Mesothelial cell of epicardium (in vitro differentiated cells): ENCODE measurements at regions not wholly inside any gene's neighbourhood (a gene's known extent, or its start where the extent isn't known, plus 50 kb on each side); places are given as distances from the start of the nearest gene placed in this dataset.

ENCODE experiments used
- DNase-seq, 2 experiments: peaks; one replicate each; pipeline ENCODE4 v3.0.0; 2021; ENCODE audit warnings: low spot score in 2 of 2; ENCODE audit not compliant: unreplicated experiment in 2 of 2
- H3K27ac Mint-ChIP-seq: 2 replicates; pipeline ENCODE4 v1.8.0; 2021; ENCODE audit warnings: mixed read lengths
- H3K27me3 Mint-ChIP-seq: 2 replicates; pipeline ENCODE4 v1.8.0; 2021; ENCODE audit warnings: low read depth, mixed read lengths
- H3K36me3 Mint-ChIP-seq: 2 replicates; pipeline ENCODE4 v1.8.0; 2021; ENCODE audit warnings: mixed read lengths
- H3K4me1 Mint-ChIP-seq: 2 replicates; pipeline ENCODE4 v1.8.0; 2021; ENCODE audit warnings: mixed read lengths
- H3K4me3 Mint-ChIP-seq: 2 replicates; pipeline ENCODE4 v1.8.0; 2021; ENCODE audit warnings: mild to moderate bottlenecking, moderate library complexity, mixed read lengths
- H3K9me3 Mint-ChIP-seq: 2 replicates; pipeline ENCODE4 v1.8.0; 2021; ENCODE audit warnings: mixed read lengths
- TF ChIP-seq, protein P1 (sequence below): fragments of 200-600 bp; sonication (generic); IDR thresholded peaks from one replicate; pipeline ENCODE4 v1.5.0; 2021; ENCODE audit warnings: antibody characterized with exemption; ENCODE audit not compliant: unreplicated experiment

DNA sequence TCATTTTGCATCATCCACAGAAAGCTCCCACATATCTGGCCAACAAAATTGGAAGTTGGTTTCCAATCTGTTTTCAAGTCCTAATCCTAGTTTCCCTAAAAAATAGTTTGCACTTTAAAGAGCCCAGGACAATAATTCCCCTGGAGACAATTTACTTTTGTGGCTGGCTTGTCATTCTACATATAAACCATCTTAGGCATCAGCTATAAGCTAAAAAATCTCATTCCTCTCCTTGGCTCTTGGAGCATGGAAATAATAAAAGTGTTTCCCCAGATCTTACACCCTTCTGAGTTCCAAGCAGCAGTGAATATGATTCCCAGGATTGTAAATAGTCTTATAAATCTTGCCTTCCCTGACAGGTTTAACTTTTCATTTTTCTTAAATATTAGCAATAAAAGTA lies 89.1 kb upstream of the NUDT4 start:
- TF ChIP-seq, protein P1, sequence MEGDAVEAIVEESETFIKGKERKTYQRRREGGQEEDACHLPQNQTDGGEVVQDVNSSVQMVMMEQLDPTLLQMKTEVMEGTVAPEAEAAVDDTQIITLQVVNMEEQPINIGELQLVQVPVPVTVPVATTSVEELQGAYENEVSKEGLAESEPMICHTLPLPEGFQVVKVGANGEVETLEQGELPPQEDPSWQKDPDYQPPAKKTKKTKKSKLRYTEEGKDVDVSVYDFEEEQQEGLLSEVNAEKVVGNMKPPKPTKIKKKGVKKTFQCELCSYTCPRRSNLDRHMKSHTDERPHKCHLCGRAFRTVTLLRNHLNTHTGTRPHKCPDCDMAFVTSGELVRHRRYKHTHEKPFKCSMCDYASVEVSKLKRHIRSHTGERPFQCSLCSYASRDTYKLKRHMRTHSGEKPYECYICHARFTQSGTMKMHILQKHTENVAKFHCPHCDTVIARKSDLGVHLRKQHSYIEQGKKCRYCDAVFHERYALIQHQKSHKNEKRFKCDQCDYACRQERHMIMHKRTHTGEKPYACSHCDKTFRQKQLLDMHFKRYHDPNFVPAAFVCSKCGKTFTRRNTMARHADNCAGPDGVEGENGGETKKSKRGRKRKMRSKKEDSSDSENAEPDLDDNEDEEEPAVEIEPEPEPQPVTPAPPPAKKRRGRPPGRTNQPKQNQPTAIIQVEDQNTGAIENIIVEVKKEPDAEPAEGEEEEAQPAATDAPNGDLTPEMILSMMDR = no peak
- H3K4me1 Mint-ChIP-seq = peaks cover 16% of the 10 kb centered on the region
- H3K27ac Mint-ChIP-seq = no peak overlapping the region
- DNase-seq = no peak
- H3K9me3 Mint-ChIP-seq = peaks cover 13% of the 10 kb centered on the region
- no peaks in the 10 kb centered on the region for H3K27me3 Mint-ChIP-seq
- H3K36me3 Mint-ChIP-seq = no peaks in the 10 kb centered on the region
- H3K4me3 Mint-ChIP-seq = no peak overlapping the region

DNA sequence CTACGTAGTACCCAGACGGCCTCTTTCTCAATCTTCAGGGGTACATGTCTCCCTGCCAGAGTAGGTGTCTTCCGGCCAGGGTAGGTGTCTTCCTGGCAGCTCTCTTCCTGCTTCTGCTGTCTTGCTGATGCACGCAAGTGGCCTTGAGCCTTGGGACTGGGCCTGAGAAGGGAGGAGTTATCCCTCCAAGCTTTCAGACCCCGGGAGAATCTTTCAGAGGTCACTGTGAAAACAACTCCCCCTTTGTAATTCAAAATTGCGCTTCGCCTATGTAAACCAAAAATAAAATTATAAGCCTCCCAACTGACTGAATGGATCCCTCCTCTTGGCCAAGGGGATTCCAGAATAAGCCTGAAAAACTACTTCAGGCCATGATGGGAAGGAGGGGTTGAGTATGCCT lies 87.3 kb upstream of the NUDT4 start:
- H3K4me3 Mint-ChIP-seq = no peak overlapping the region
- H3K4me1 Mint-ChIP-seq = peaks cover 16% of the 10 kb centered on the region
- H3K27me3 Mint-ChIP-seq = no peaks in the 10 kb centered on the region
- peak overlapping the region; percentile 48 for H3K27ac Mint-ChIP-seq
- DNase-seq = no peak
- no peaks in the 10 kb centered on the region for H3K36me3 Mint-ChIP-seq
- TF ChIP-seq, protein P1 = no peak
- peaks cover 13% of the 10 kb centered on the region for H3K9me3 Mint-ChIP-seq

DNA sequence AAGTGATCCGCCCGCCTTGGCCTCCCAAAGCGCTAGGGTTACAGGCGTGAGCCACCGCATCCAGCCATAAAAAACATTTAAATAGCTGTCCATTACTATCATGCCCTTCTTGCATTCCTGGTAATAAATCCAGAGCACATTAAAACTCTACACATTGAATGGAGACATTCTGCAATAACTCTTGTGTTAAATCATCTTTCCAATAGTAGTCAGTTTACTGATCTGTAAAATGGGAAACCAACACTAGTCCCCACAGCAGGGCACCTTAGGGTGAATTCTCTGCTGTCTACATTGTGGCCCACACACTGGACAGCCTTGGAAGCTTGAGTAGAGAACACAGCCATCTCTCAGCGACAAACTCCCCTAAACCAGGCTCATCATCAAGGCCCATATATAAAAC lies 85.5 kb upstream of the NUDT4 start:
- Mint-ChIP-seq H3K36me3 (no peaks in the 10 kb centered on the region), H3K27ac (no peak overlapping the region)
- no peak for DNase-seq

DNA sequence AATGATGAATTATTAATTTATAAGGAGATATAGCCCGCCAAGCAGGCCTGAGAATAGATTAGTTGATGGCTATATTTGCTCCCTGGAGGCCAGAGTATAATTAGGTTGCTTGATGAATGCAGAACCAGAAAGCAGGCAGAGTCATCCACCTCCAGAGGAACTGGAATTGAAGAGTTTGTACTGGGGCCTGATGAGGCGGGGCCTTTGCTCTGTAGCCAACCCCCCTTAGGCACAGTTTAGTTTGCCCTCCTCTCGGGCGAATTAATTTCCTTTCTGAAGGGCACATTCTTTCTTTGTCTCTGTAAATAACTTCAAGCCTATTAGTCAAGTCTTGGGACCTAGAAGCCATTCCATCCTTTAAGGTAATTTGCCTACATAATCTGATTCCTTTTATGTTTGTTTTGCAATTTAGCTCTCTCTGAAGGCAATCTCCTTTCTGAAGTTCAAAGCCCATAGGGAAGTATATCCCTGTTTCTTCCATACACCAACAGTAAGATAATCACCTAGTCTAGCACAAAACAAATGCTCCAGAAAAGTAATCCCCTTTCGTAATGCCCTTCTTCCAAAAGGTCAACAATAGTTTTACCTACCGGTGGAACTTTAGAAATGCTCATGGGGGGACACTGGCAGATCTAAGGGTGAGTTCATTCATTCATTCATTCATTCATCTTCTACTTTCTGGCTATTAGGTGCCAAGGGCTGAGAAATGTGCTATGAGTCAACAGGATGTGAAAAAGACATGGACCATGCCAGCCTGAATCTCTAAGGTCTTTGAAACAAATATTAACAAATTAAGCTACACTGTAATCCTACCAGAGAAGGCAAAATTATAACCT lies 84.8 kb upstream of the NUDT4 start:
- H3K4me3 Mint-ChIP-seq = no peak overlapping the region
- peak overlapping the region; percentile 10 for H3K27ac Mint-ChIP-seq
- H3K9me3 Mint-ChIP-seq = peaks cover 4% of the 10 kb centered on the region
- H3K4me1 Mint-ChIP-seq = peaks cover 15% of the 10 kb centered on the region
- H3K27me3 Mint-ChIP-seq = no peaks in the 10 kb centered on the region
- TF ChIP-seq, protein P1 = no peak
- DNase-seq = no peak
- no peaks in the 10 kb centered on the region for H3K36me3 Mint-ChIP-seq

More for the DNA sequence above, 85.5 kb upstream of the NUDT4 start:
- Mint-ChIP-seq H3K9me3 (peaks cover 4% of the 10 kb centered on the region), H3K4me3 (no peak overlapping the region), H3K27me3 (no peaks in the 10 kb centered on the region), H3K4me1 (peaks cover 18% of the 10 kb centered on the region)
- TF ChIP-seq, protein P1 = no peak

DNA sequence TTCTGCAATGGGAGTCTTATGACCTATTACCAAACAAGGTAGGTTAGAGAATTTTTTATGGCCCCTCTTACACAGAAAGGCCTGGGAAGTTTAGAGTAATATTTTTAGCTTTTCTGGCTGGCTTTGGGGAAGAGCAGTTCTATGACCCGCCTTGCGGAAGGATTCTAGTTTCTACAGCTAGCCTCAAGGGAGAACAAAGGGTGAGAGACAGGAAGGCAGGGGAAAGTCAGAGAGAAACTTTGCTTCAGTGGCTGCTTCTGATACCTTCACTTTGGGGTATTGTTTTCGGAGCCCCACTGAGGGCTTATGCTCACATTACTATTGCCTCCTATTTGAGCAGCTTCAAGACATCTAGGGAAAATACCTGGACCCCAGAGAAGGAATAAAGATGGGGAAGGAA lies 80.7 kb upstream of the NUDT4 start:
- H3K27ac Mint-ChIP-seq = no peak overlapping the region
- no peaks in the 10 kb centered on the region for H3K36me3 Mint-ChIP-seq
- peaks cover 15% of the 10 kb centered on the region for H3K4me1 Mint-ChIP-seq
- TF ChIP-seq, protein P1 = no peak
- DNase-seq = no peak
- H3K27me3 Mint-ChIP-seq = no peaks in the 10 kb centered on the region
- no peaks in the 10 kb centered on the region for H3K9me3 Mint-ChIP-seq
- H3K4me3 Mint-ChIP-seq = no peak overlapping the region
